HAP-1 (cell line): ENCODE measurements at regions not wholly inside any gene's neighbourhood (a gene's known extent, or its start where the extent isn't known, plus 50 kb on each side); places are given as distances from the start of the nearest gene placed in this dataset.
A peak's percentile ranks its signal among the peaks of the same experiment; 100 is the strongest.
"Not testable (repeated sequence)": the region's sequence is repeated elsewhere in the genome, so short reads cannot be mapped to it uniquely, and the experiment has no call there.

ENCODE experiments used
- DNase-seq, 2 experiments: peaks; one replicate each; pipeline ENCODE4 v3.0.0-alpha.2; 2016 to 2020; ENCODE audit warnings: low spot score in 2 of 2
- H3K27me3 ChIP-seq: fragments of 250-450 bp; sonication (Bioruptor Pico); 2 replicates; pipeline ENCODE4 v1.5.1; 2020; ENCODE audit warnings: low read depth, mild to moderate bottlenecking, moderate library complexity
- H3K36me3 ChIP-seq: fragments of 250-450 bp; sonication (Bioruptor Pico); replicated peaks from 2 replicates; pipeline ENCODE4 v1.5.1; 2020; ENCODE audit warnings: mild to moderate bottlenecking
- H3K4me1 ChIP-seq: fragments of 250-450 bp; sonication (Bioruptor Pico); 2 replicates; pipeline ENCODE4 v1.5.1; 2020; ENCODE audit warnings: mild to moderate bottlenecking
- H3K4me3 ChIP-seq: fragments of 250-450 bp; sonication (Bioruptor Pico); 2 replicates; pipeline ENCODE4 v1.5.1; 2020; ENCODE audit warnings: mild to moderate bottlenecking, moderate library complexity
- H3K9me3 ChIP-seq: fragments of 250-450 bp; sonication (Bioruptor Pico); 2 replicates; pipeline ENCODE4 v1.5.1; 2020; ENCODE audit warnings: mild to moderate bottlenecking, moderate library complexity
- in situ Hi-C: fragments of 300-500 bp; cut with MboI; formaldehyde crosslinking; loops from 3 replicates; pipeline ENCODE4 v1.14.3; 2020; ENCODE audit warnings: low sequenced_read_pairs, inconsistent platforms, mixed read lengths

DNA sequence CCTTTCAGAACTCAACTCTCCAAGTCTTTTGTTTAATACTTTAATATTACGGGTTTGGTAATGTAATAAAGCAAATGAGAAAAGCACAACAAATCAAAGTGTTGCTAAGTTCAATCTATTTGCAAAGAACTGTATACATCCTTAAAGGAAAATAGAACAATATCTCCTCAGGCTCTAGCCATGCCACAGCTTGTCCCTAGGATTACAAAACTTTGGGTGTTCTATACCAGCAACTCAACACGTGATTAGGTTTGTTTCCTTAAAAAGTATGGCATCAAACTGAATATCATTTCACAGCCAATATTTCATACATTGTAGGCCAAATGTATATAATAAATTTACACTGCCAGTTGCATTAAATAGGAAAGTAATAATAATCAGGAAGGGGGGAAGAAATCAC lies 418.6 kb upstream of the MDFIC2 start:
- no peak for DNase-seq
- in situ Hi-C loops, result no loop called here
- H3K9me3 ChIP-seq, result no peaks in the 10 kb centered on the region
- peaks cover 15% of the 10 kb centered on the region for H3K4me1 ChIP-seq
- no peaks in the 10 kb centered on the region for H3K36me3 ChIP-seq
- no peak overlapping the region for H3K4me3 ChIP-seq
- H3K27me3 ChIP-seq, result no peaks in the 10 kb centered on the region

DNA sequence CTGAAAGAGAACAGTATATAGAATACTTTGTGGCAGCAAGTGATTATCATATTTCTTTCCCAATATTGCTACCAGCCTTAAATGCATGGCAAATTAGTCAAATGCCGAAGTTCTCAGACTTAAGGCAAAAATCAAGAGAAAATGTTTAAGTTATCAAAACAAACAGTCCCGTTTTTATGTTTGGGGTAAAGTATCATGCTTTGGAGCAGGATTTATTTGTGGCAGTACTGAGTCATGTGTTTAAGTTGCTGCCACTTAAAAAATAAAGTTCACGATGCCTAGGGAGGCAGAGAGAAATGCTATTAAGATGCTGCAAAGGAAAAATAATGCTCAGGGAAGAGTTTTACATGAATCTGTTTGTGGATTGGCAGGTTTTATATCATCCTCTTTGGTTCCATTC lies 417.4 kb upstream of the MDFIC2 start:
- Histone ChIP-seq H3K4me1 (peaks cover 15% of the 10 kb centered on the region), H3K36me3 (no peaks in the 10 kb centered on the region), H3K4me3 (no peak overlapping the region), H3K27me3 (no peaks in the 10 kb centered on the region), H3K9me3 (no peaks in the 10 kb centered on the region)
- no peak for DNase-seq
- in situ Hi-C loops, result no loop called here

DNA sequence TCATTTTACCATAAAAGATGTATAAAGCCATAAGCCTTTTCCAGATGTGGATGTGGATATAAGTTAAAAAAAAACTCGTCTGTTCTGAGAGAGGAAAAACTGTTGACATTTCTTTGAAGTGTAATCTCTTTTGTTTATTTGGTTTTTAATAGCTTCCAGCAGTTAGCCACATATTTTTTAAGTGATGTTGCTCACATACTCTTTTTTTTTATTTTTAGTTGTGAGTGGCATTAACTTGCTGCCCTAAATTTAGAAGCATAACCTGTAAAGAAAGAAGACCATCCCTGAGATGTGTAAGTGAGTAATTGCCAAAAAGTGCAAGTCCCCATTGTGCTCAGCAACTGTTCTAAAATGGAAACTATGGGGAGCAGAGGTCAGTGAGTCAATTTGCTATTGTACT lies 415.9 kb upstream of the MDFIC2 start:
- Histone ChIP-seq H3K36me3 (no peaks in the 10 kb centered on the region), H3K9me3 (no peaks in the 10 kb centered on the region), H3K27me3 (no peaks in the 10 kb centered on the region), H3K4me1 (peaks cover 15% of the 10 kb centered on the region), H3K4me3 (no peak overlapping the region)
- no peak for DNase-seq
- in situ Hi-C loops, result no loop called here

DNA sequence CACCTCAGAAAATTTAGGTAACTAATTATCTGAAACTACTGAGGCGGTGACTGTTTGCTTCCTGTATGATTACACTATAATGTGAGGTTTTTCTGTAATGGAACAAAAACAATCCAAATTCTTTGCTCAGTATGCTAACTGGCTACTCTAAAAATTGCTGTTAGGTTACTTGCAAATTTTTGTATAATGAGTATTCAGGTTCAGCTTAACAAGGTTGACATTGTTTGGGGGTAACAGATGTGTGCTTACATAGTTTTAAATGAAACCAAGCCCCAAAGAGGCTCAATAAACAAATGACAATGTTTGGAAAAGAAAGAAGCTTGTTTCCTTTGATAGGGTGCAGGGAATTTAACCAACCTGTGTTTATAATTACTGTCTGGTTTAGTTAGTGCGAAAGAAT lies 414.5 kb upstream of the MDFIC2 start:
- in situ Hi-C loops, result no loop called here
- Histone ChIP-seq H3K27me3 (no peaks in the 10 kb centered on the region), H3K36me3 (no peaks in the 10 kb centered on the region), H3K4me3 (no peak overlapping the region), H3K4me1 (peaks cover 13% of the 10 kb centered on the region), H3K9me3 (no peaks in the 10 kb centered on the region)
- DNase-seq, result no peak

DNA sequence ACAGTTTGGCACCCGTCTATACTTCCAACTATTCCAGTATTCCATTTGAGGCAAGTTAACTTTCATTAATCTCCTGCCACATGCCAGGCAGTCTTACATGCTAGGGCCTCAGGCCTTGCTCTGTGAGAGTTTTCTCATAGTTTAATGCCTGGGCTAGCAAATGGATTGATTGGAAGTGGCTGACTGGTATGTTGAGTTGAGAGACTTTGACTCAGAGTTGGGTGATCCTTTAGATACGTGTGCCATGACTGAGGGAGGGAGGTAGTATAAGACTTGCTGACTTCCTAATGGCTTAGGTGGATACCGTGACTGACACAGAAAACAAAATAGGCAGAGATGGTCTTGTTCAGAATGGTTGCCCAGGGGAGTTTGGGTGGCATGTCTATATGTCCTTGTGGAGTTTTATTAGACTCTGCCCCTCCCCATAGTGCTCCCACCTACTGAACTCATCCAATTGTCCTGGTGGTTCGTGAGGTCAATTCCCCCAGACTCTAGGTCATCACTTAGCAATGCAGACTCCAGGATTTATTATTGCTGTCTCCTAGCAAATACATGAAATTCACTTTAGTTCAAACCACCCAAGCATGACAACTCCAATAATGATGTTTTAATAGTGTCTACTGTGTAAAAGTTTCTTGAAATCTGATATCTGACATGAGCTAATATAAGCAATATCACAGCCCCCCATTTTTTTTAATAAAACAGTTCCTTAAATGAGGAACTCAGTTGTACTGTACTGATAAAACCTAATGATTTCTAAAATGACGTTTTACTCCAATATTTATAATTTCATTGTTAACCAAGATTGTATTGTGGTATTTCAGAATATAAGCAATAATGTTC lies 413.9 kb upstream of the MDFIC2 start:
- in situ Hi-C loops, result no loop called here
- no peaks in the 10 kb centered on the region for H3K27me3 ChIP-seq
- H3K36me3 ChIP-seq, result no peaks in the 10 kb centered on the region
- DNase-seq, result no peak
- no peak overlapping the region for H3K4me3 ChIP-seq
- H3K4me1 ChIP-seq, result peaks cover 12% of the 10 kb centered on the region
- no peaks in the 10 kb centered on the region for H3K9me3 ChIP-seq

DNA sequence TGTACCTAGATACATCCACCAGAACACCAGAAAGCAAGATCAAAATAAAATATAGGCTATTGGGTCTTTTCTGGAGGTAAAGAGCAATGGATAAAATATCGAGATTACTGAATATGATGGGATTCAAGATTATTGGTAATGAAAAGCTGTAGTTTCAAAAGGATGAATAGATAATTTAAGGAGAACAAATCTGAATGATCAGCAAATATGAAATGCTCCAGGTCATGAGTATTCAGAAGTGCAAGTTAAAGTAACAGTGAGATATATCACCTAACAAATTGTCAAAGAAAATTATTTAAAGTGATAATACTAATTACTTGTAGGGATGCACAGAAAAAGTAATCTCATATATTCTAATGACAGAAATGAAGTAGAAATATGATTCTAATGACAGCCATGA lies 409.6 kb upstream of the MDFIC2 start:
- H3K27me3 ChIP-seq, result no peaks in the 10 kb centered on the region
- peaks cover 11% of the 10 kb centered on the region for H3K4me1 ChIP-seq
- no peaks in the 10 kb centered on the region for H3K9me3 ChIP-seq
- no peak overlapping the region for H3K4me3 ChIP-seq
- DNase-seq, result no peak
- H3K36me3 ChIP-seq, result no peaks in the 10 kb centered on the region
- in situ Hi-C loops, result no loop called here

DNA sequence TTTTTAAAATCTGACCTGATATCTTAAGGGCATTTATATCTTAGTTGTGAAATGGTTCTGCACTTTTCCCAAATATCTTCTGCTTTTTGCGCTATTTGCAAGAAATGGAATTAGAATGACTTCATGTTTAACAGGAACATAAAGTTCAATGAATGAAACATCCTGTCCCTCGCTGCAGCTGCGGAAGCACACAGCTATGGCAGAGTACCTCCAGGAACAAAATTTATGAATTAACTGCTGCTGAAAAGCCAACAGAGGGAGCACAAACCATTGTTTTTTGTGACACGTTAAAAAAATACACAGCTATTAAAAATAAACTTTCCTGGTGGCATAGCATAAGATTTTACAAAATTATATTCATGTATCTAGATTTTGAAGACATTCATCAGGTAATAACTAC lies 404.4 kb upstream of the MDFIC2 start:
- no peaks in the 10 kb centered on the region for H3K36me3 ChIP-seq
- in situ Hi-C loops, result no loop called here
- no peaks in the 10 kb centered on the region for H3K27me3 ChIP-seq
- no peak overlapping the region for H3K4me3 ChIP-seq
- DNase-seq, result no peak
- peaks cover 11% of the 10 kb centered on the region for H3K4me1 ChIP-seq
- H3K9me3 ChIP-seq, result peaks cover 20% of the 10 kb centered on the region

DNA sequence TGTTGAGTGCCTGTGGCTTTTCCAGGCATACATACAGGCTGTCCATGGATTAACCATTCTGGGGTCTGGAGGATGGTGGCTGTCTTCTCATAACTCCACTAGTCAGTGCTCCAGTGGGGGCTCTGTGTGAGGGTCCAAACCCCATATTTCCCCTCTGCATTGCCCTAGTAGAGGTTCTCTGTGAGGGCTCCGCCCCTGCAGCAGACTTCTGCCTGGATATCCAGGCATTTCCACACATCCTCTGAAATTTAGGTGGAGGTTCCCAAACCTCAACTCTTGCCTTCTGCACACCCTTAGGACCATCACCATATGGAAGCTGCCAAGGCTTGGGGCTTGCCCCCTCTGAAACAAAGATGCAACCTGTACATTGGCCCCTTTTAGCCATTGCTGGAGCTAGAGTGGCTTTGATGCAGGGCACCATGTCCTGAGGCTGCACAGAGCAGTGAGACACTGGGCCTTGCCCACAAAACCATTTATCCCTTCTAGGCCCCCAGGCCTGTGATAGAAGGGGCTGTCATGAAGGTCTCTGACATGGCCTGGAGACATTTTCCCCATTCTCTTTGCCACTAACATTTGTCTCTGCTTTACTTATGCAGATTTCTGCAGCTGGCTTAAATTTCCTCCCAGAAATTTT lies 400.1 kb upstream of the MDFIC2 start:
- in situ Hi-C loops, result no loop called here
- Histone ChIP-seq H3K27me3 (no peaks in the 10 kb centered on the region), H3K4me3 (no peak overlapping the region), H3K4me1 (no peaks in the 10 kb centered on the region), H3K9me3 (peaks cover 26% of the 10 kb centered on the region), H3K36me3 (no peaks in the 10 kb centered on the region)
- no peak for DNase-seq

DNA sequence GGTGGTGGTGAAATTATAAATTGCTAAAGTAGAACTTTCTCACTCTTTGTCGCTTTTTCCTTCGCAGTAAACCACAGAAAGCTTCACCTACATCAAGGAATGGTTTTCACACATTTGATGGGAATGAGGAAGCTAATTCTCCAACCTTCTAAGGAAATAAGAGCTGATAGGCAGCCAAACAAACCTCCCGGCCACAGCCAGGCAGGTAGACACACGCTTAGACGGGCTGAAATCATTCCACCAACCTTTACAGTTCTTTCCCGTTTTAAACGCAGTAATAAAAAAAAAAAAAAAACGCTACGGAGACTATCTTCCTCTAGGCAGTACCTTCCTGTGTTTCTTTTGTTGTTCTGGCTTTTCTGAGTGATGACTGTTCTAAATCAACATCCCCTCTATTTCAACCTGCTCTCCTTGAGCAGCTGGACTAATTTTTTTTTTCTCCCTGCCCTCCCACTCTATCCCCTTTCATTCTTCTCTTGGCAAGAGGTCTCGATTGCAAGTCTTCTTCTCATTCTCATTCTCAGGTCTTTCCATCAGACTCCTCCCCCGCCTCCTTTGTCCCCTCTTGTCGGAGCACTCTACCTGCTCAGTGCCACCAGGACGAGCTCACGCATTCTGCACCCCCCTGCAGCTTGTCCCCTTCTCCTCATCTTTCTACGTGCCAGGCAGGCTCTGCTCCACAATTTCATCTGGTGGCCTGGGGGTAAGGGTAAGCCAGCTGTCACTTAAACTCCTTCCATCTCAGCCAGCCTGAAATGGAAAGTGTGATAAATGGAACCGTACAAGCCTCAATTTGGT lies 391.1 kb upstream of the MDFIC2 start:
- in situ Hi-C loops, result no loop called here
- no peak for DNase-seq
- H3K36me3 ChIP-seq, result no peaks in the 10 kb centered on the region
- H3K4me3 ChIP-seq, result no peak overlapping the region
- peaks cover 23% of the 10 kb centered on the region for H3K4me1 ChIP-seq
- no peaks in the 10 kb centered on the region for H3K9me3 ChIP-seq
- no peaks in the 10 kb centered on the region for H3K27me3 ChIP-seq

DNA sequence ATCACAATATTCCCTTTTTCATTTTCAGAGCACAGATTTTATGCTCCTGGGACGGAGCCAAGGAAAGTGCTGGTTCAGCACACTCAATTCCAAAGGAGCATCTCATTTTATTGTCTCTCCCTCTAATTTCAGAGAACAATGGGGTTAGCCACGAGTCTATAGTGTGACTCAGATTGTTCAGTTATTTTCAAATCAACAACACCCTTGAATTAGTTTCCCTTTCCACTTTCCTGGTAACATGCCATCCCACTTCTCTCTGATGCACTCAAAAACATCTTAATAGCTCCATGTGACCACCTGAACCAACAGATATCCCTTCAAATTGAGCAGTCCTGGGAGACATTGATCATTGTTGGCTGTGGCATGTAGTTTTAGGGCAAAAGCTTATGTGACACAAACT lies 389.7 kb upstream of the MDFIC2 start:
- Histone ChIP-seq H3K36me3 (no peaks in the 10 kb centered on the region), H3K4me3 (no peak overlapping the region), H3K9me3 (no peaks in the 10 kb centered on the region), H3K27me3 (no peaks in the 10 kb centered on the region), H3K4me1 (peaks cover 21% of the 10 kb centered on the region)
- in situ Hi-C loops, result no loop called here
- DNase-seq, result peak in 1 of 2 experiments; percentile 26

DNA sequence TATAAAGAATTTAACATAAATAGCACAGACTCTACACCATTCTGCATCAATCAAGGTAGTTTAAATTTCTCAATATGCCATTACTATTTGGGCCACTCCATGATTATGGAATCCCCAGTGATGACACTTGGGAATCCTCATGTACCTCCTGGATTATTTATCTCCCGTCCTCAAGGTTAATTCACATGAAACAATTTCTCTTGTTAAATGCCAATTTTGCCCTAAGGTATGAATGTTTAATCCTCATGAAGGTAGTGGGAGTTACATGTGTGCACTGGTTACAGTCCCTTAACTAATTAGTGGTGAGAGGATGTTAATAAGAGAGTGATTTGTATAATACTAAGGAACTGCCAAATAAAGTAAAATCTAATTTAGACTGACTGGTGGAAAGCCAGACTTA lies 372.3 kb upstream of the MDFIC2 start:
- no peaks in the 10 kb centered on the region for H3K9me3 ChIP-seq
- H3K4me3 ChIP-seq, result no peak overlapping the region
- H3K4me1 ChIP-seq, result no peaks in the 10 kb centered on the region
- DNase-seq, result no peak
- in situ Hi-C loops, result no loop called here
- H3K36me3 ChIP-seq, result no peaks in the 10 kb centered on the region
- H3K27me3 ChIP-seq, result no peaks in the 10 kb centered on the region

DNA sequence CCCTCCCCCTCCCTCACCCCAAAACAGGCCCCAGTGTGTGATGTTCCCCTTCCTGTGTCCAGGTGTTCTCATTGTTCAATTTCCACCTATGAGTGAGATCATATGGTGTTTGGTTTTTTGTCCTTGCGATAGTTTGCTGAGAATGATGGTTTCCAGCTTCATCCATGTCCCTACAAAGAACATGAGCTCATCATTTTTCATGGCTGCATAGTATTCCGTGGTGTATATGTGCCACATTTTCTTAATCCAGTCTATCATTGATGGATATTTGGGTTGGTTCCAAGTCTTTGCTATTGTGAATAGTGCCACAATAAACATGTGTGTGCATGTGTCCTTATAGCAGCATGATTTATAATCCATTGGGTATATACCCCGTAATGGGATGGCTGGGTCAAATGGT lies 363.4 kb upstream of the MDFIC2 start:
- H3K9me3 ChIP-seq, in situ Hi-C loops, H3K36me3 ChIP-seq, DNase-seq, H3K27me3 ChIP-seq, H3K4me3 ChIP-seq, H3K4me1 ChIP-seq: not testable (repeated sequence)

DNA sequence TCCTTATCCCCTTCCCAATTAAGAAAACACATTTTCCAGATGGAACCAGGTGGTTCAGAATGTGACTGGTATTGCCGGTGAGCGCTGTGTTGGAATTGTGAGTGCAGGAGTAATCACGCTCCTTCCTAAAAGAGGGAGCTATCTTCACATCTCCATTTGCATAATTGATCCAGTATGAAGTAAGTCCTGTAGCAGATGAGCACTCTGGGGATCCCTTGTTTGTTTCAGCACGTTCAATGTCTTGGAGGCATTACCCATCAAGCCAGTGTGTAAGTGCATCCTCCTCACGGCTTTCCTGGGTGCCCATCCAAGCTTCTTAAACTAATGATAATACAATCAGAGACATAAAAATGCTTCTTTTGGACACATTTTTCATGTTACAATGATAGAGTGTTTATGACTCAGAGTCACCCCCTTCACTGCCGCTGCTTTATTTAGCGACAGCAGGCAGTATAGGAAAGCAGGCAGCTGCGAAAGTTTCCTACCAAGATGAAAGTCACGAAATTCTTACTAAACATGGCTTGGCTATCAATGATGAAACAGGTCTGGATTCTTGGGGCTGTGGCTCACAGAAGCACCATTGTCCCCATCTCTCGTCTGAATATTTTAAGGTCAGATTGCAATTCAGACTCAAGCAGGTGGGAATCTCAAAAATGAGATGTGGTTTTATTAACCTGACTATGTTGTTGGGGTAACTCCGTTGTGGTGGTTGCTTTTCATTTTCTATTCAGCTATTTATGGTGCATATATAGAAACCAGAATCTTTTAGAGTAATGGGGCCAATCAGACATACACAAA lies 346.3 kb upstream of the MDFIC2 start:
- Histone ChIP-seq H3K36me3 (no peaks in the 10 kb centered on the region), H3K9me3 (no peaks in the 10 kb centered on the region), H3K4me1 (no peaks in the 10 kb centered on the region), H3K4me3 (no peak overlapping the region), H3K27me3 (no peaks in the 10 kb centered on the region)
- DNase-seq, result no peak
- in situ Hi-C loops, result no loop called here
